ENCODE measurements at regions not wholly inside any gene's neighbourhood (a gene's known extent, or its start where the extent isn't known, plus 50 kb on each side); places are given as distances from the start of the nearest gene placed in this dataset.

GRCh38 chr12:58241099-58241498 lies 299.7 kb downstream of the ATP23 start:
- no peak for DNase-seq (ENCODE audit: low read depth)
- TF ChIP-seq CTCF (conservative IDR thresholded peaks at IDR 0.05; ENCODE audit: control insufficient read depth, insufficient read depth, low read depth, low read length) = no peak
- no peak overlapping the region for H3K4me3 ChIP-seq (ENCODE audit: control insufficient read depth, low read depth, low read length)

- no peak for TF ChIP-seq CTCF (conservative IDR thresholded peaks at IDR 0.05; ENCODE audit: control insufficient read depth, insufficient read depth, low read depth, low read length)
- DNase-seq (ENCODE audit: low read depth) = no peak
- no peak overlapping the region for H3K4me3 ChIP-seq (ENCODE audit: control insufficient read depth, low read depth, low read length)
These were observed 301.6 kb downstream of the ATP23 start for GRCh38 chr12:58242796-58243630.

GRCh38 chr12:58247633-58248032 lies 306.3 kb downstream of the ATP23 start:
- no peak for DNase-seq (ENCODE audit: low read depth)
- H3K4me3 ChIP-seq (ENCODE audit: control insufficient read depth, low read depth, low read length) = no peak overlapping the region
- peak; percentile 13 for TF ChIP-seq CTCF (conservative IDR thresholded peaks at IDR 0.05; ENCODE audit: control insufficient read depth, insufficient read depth, low read depth, low read length)

GRCh38 chr12:58248599-58248998 lies 307.2 kb downstream of the ATP23 start:
- no peak overlapping the region for H3K4me3 ChIP-seq (ENCODE audit: control insufficient read depth, low read depth, low read length)
- no peak for DNase-seq (ENCODE audit: low read depth)
- TF ChIP-seq CTCF (conservative IDR thresholded peaks at IDR 0.05; ENCODE audit: control insufficient read depth, insufficient read depth, low read depth, low read length) = no peak

- no peak overlapping the region for H3K4me3 ChIP-seq (ENCODE audit: control insufficient read depth, low read depth, low read length)
- peak; percentile 25 for DNase-seq (ENCODE audit: low read depth)
- no peak for TF ChIP-seq CTCF (conservative IDR thresholded peaks at IDR 0.05; ENCODE audit: control insufficient read depth, insufficient read depth, low read depth, low read length)
These were observed 308.2 kb downstream of the ATP23 start for GRCh38 chr12:58249610-58250009.

GRCh38 chr12:58250077-58250476 lies 308.7 kb downstream of the ATP23 start:
- no peak for TF ChIP-seq CTCF (conservative IDR thresholded peaks at IDR 0.05; ENCODE audit: control insufficient read depth, insufficient read depth, low read depth, low read length)
- DNase-seq (ENCODE audit: low read depth) = no peak
- H3K4me3 ChIP-seq (ENCODE audit: control insufficient read depth, low read depth, low read length) = no peak overlapping the region

Measured in fibroblast of mammary gland (primary cell).